ENCODE measurements at regions not wholly inside any gene's neighbourhood (a gene's known extent, or its start where the extent isn't known, plus 50 kb on each side); places are given as distances from the start of the nearest gene placed in this dataset.

- Histone ChIP-seq H3K9me2 (ENCODE audit: insufficient read depth) (no peaks in the 10 kb centered on the region), H3K4me1 (ENCODE audit: insufficient read depth) (0 out of 2 replicates have a peak, but pooled peaks cover 7% of the 10 kb centered on the region), H3K36me3 (ENCODE audit: low read depth) (no peaks in the 10 kb centered on the region), H3K9ac (no peak overlapping the region), H3K9me3 (ENCODE audit: low read depth) (no peaks in the 10 kb centered on the region), H3K79me2 (ENCODE audit: insufficient read depth) (no peaks in the 10 kb centered on the region), H3F3A (ENCODE audit: insufficient read depth) (no peaks in the 10 kb centered on the region), H3K27ac (no peak overlapping the region), H4K20me1 (ENCODE audit: insufficient read depth) (no peaks in the 10 kb centered on the region), H2AFZ (no peak overlapping the region), H3K4me3 (no peak overlapping the region), H3K27me3 (replicated peaks; ENCODE audit: insufficient read depth) (no peaks in the 10 kb centered on the region), H3K4me2 (ENCODE audit: unreplicated experiment) (no peak overlapping the region)
- TF ChIP-seq EZH2 (IDR thresholded peaks at IDR 0.05; ENCODE audit: insufficient read depth, poor library complexity, severe bottlenecking): no peak
- no peak for TF ChIP-seq EZH2phosphoT487 (IDR thresholded peaks at IDR 0.05; ENCODE audit: insufficient read depth, low read depth)
- no peak for DNase-seq
- in situ Hi-C loops (cut with MboI): no loop called here
Observed at GRCh38 chr2:167504695-167505094, 616.4 kb downstream of the XIRP2 start.

DNA sequence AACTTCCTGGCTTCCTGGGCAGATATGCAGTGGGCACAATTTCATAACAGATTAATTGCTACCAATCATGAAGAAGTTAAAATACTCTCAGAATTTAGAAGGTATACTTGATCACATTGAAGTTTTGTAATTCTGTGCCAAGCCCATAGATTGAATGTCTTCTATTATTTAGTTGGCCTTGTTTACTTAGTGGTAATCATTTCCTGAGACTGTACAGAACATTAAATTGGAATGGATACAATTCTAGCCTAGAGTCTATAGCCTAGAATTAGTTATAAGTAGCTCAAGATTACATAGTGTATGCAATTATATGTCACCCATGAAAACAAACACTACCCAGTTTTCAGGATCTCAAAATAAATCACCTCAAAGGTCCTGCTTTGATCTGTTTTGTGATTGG is 615.8 kb downstream of the XIRP2 start:
- Histone ChIP-seq H3K4me2 (ENCODE audit: unreplicated experiment) (no peak overlapping the region), H4K20me1 (ENCODE audit: insufficient read depth) (no peaks in the 10 kb centered on the region), H3K4me3 (no peak overlapping the region), H3K27me3 (replicated peaks; ENCODE audit: insufficient read depth) (no peaks in the 10 kb centered on the region), H2AFZ (no peak overlapping the region), H3K9me3 (ENCODE audit: low read depth) (no peaks in the 10 kb centered on the region), H3K9me2 (ENCODE audit: insufficient read depth) (no peaks in the 10 kb centered on the region), H3K9ac (no peak overlapping the region), H3K4me1 (ENCODE audit: insufficient read depth) (0 out of 2 replicates have a peak, but pooled peaks cover under 1% of the 10 kb centered on the region), H3K27ac (no peak overlapping the region), H3F3A (ENCODE audit: insufficient read depth) (no peaks in the 10 kb centered on the region), H3K79me2 (ENCODE audit: insufficient read depth) (no peaks in the 10 kb centered on the region), H3K36me3 (ENCODE audit: low read depth) (no peaks in the 10 kb centered on the region)
- DNase-seq: no peak
- TF ChIP-seq EZH2phosphoT487 (IDR thresholded peaks at IDR 0.05; ENCODE audit: insufficient read depth, low read depth): no peak
- no peak for TF ChIP-seq EZH2 (IDR thresholded peaks at IDR 0.05; ENCODE audit: insufficient read depth, poor library complexity, severe bottlenecking)
- in situ Hi-C loops (cut with MboI): no loop called here

DNA sequence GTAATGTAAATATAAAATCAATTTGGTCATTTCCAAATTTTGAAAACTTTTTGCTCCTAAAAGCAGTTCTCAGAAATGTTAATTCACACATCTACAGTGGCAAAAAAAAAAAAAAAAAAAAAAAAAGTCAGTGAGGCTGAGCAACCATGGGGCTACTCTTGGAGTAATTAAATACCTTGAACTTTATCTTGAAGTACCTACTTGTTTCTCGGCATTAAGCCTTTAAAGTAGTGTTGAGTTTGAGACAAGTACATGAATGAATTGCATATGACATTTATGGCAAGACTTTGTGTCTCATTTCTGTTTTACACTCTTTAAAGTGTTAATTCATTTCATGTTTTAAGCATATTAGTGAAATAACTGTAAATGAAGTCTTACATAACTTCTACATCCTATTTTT is 613.3 kb downstream of the XIRP2 start:
- Histone ChIP-seq H3F3A (ENCODE audit: insufficient read depth) (no peaks in the 10 kb centered on the region), H3K9me2 (ENCODE audit: insufficient read depth) (no peaks in the 10 kb centered on the region), H3K4me3 (no peak overlapping the region), H4K20me1 (ENCODE audit: insufficient read depth) (no peaks in the 10 kb centered on the region), H3K9me3 (ENCODE audit: low read depth) (no peaks in the 10 kb centered on the region), H3K27ac (no peak overlapping the region), H3K36me3 (ENCODE audit: low read depth) (no peaks in the 10 kb centered on the region), H3K4me1 (ENCODE audit: insufficient read depth) (no peaks in the 10 kb centered on the region), H2AFZ (no peak overlapping the region), H3K4me2 (ENCODE audit: unreplicated experiment) (no peak overlapping the region), H3K9ac (no peak overlapping the region), H3K79me2 (ENCODE audit: insufficient read depth) (no peaks in the 10 kb centered on the region), H3K27me3 (replicated peaks; ENCODE audit: insufficient read depth) (no peaks in the 10 kb centered on the region)
- TF ChIP-seq EZH2 (IDR thresholded peaks at IDR 0.05; ENCODE audit: insufficient read depth, poor library complexity, severe bottlenecking): no peak
- no peak for TF ChIP-seq EZH2phosphoT487 (IDR thresholded peaks at IDR 0.05; ENCODE audit: insufficient read depth, low read depth)
- 29 to 45% methylated on average over 1 of the region's 1 CpG for WGBS, 2 experiments (ENCODE audit: low coverage in 1 of 2, low lambda C conversion rate in 2 of 2, missing lambda C conversion rate in 2 of 2)
- no peak for DNase-seq
- in situ Hi-C loops (cut with MboI): no loop called here

- TF ChIP-seq EZH2 (IDR thresholded peaks at IDR 0.05; ENCODE audit: insufficient read depth, poor library complexity, severe bottlenecking): no peak
- no peak for TF ChIP-seq EZH2phosphoT487 (IDR thresholded peaks at IDR 0.05; ENCODE audit: insufficient read depth, low read depth)
Observed at GRCh38 chr2:167493862-167494261, 605.6 kb downstream of the XIRP2 start.

DNA sequence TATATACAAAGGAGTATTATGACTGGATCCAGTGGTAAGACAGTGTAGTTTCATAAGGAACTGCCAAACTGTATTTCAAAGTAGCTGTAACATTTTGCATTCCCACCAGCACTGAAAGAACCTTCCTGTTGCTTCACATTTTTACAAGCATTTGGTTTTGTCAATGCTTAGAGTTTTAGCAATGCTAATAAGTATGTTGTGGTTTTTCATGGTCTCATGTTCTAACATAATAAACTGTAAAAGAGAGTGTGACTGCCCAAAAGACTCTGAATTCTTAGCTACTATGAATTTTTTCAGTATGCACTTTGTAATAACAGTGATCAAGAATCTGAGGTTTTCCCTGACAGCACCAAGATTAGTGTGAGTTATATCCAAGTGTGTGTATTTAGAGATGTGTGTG is 604.2 kb downstream of the XIRP2 start:
- Histone ChIP-seq H2AFZ (no peak overlapping the region), H3K27me3 (replicated peaks; ENCODE audit: insufficient read depth) (no peaks in the 10 kb centered on the region), H3K4me2 (ENCODE audit: unreplicated experiment) (no peak overlapping the region), H4K20me1 (ENCODE audit: insufficient read depth) (no peaks in the 10 kb centered on the region), H3K4me1 (ENCODE audit: insufficient read depth) (no peaks in the 10 kb centered on the region), H3K9ac (no peak overlapping the region), H3K4me3 (no peak overlapping the region), H3K27ac (no peak overlapping the region), H3K9me2 (ENCODE audit: insufficient read depth) (no peaks in the 10 kb centered on the region), H3F3A (ENCODE audit: insufficient read depth) (no peaks in the 10 kb centered on the region), H3K79me2 (ENCODE audit: insufficient read depth) (no peaks in the 10 kb centered on the region), H3K36me3 (ENCODE audit: low read depth) (no peaks in the 10 kb centered on the region), H3K9me3 (ENCODE audit: low read depth) (no peaks in the 10 kb centered on the region)
- DNase-seq: no peak
- no peak for TF ChIP-seq EZH2 (IDR thresholded peaks at IDR 0.05; ENCODE audit: insufficient read depth, poor library complexity, severe bottlenecking)
- no peak for TF ChIP-seq EZH2phosphoT487 (IDR thresholded peaks at IDR 0.05; ENCODE audit: insufficient read depth, low read depth)
- in situ Hi-C loops (cut with MboI): no loop called here

More at GRCh38 chr2:167493862-167494261, 605.6 kb downstream of the XIRP2 start:
- no peaks in the 10 kb centered on the region for H3K4me1 ChIP-seq (ENCODE audit: insufficient read depth)
- H3F3A ChIP-seq (ENCODE audit: insufficient read depth): no peaks in the 10 kb centered on the region
- no peaks in the 10 kb centered on the region for H3K9me3 ChIP-seq (ENCODE audit: low read depth)
- DNase-seq: no peak
- H4K20me1 ChIP-seq (ENCODE audit: insufficient read depth): no peaks in the 10 kb centered on the region
- H3K9me2 ChIP-seq (ENCODE audit: insufficient read depth): no peaks in the 10 kb centered on the region
- H3K27ac ChIP-seq: no peak overlapping the region
- no peaks in the 10 kb centered on the region for H3K27me3 ChIP-seq (replicated peaks; ENCODE audit: insufficient read depth)
- H3K79me2 ChIP-seq (ENCODE audit: insufficient read depth): no peaks in the 10 kb centered on the region
- no peak overlapping the region for H2AFZ ChIP-seq
- no peak overlapping the region for H3K4me3 ChIP-seq
- in situ Hi-C loops (cut with MboI): no loop called here
- H3K4me2 ChIP-seq (ENCODE audit: unreplicated experiment): no peak overlapping the region
- H3K36me3 ChIP-seq (ENCODE audit: low read depth): no peaks in the 10 kb centered on the region
- H3K9ac ChIP-seq: no peak overlapping the region

Measured in GM23248 (cell line).